AG04449 (cell line): ENCODE measurements at regions not wholly inside any gene's neighbourhood (a gene's known extent, or its start where the extent isn't known, plus 50 kb on each side); places are given as distances from the start of the nearest gene placed in this dataset.
A peak's percentile ranks its signal among the peaks of the same experiment; 100 is the strongest.

Experiments
- CTCF ChIA-PET: fragments of 350-600 bp; formaldehyde crosslinking; extraction: SDS; loops from one replicate; lab custom pipeline; 2021; ENCODE audit warnings: antibody characterized with exemption; lab: Yijun Ruan, JAX
- POLR2A ChIA-PET: fragments of 400-600, 350-600 bp; formaldehyde crosslinking; extraction: SDS; loops from one replicate; lab custom pipeline; 2020; ENCODE audit warnings: antibody characterized with exemption, inconsistent platforms; lab: Yijun Ruan, JAX
- DNase-seq: peaks from one replicate; pipeline ENCODE4 v3.0.0-alpha.2; 2010; ENCODE audit warnings: low read depth, low spot score
- H3K4me3 ChIP-seq: 2 replicates; pipeline ENCODE4 v1.5.1; 2011; ENCODE audit warnings: low read depth, mild to moderate bottlenecking, control low read depth, low read length
- CTCF ChIP-seq: IDR thresholded peaks from one replicate; pipeline ENCODE4 v1.5.1; 2011; ENCODE audit warnings: mild to moderate bottlenecking, moderate library complexity, low read length, control low read depth, inconsistent platforms; ENCODE audit not compliant: insufficient read depth; ENCODE audit errors: missing control alignments

GRCh38 chr9:22210262-22210661 is 201.2 kb upstream of the CDKN2B start:
- POLR2A ChIA-PET, result no interaction called here
- TF ChIP-seq CTCF, result no peak
- no peak for DNase-seq
- H3K4me3 ChIP-seq, result no peak overlapping the region
- CTCF ChIA-PET, result no interaction called here

- ChIA-PET CTCF (interaction anchor here (2.4 kb wide), 1 partner anchor 398 kb away, joined by 12 read pairs; no protein-coding TSS in a partner anchor), POLR2A (interaction anchor here (1.4 kb wide), 1 partner anchor 27 kb away, joined by 3 read pairs; no protein-coding TSS in a partner anchor)
- DNase-seq, result no peak
- no peak for TF ChIP-seq CTCF
- H3K4me3 ChIP-seq, result no peak overlapping the region
Measured at GRCh38 chr9:22210936-22211335, 201.8 kb upstream of the CDKN2B start.

GRCh38 chr9:22211588-22212360 is 202.7 kb upstream of the CDKN2B start:
- POLR2A ChIA-PET, result interaction anchor here (0.8 to 1.4 kb wide), 3 partner anchors 26 to 100 kb away, joined by 3 read pairs; no protein-coding TSS in a partner anchor
- no peak for TF ChIP-seq CTCF
- H3K4me3 ChIP-seq, result no peak overlapping the region
- peak; percentile 71 for DNase-seq
- CTCF ChIA-PET, result interaction anchor here (0.9 to 3.3 kb wide), 6 partner anchors 16 to 399 kb away, joined by 3 to 21 read pairs (median 10); partner anchors contain the start of gene CDKN2B

- POLR2A ChIA-PET, result interaction anchor here (0.6 kb wide), 1 partner anchor 24 kb away, joined by 3 read pairs; no protein-coding TSS in a partner anchor
- no peak for DNase-seq
- no peak overlapping the region for H3K4me3 ChIP-seq
- CTCF ChIA-PET, result interaction anchor here (1.4 to 3.3 kb wide), 6 partner anchors 13 to 206 kb away, joined by 3 to 21 read pairs (median 8); partner anchors contain the start of gene CDKN2B
- no peak for TF ChIP-seq CTCF
Measured at GRCh38 chr9:22214021-22214420, 204.9 kb upstream of the CDKN2B start.

GRCh38 chr9:22214497-22215031 is 205.5 kb upstream of the CDKN2B start:
- CTCF ChIA-PET, result interaction anchor here (1.4 to 3.3 kb wide), 5 partner anchors 13 to 206 kb away, joined by 3 to 21 read pairs (median 7); partner anchors contain the start of gene CDKN2B
- POLR2A ChIA-PET, result no interaction called here
- no peak for DNase-seq
- no peak overlapping the region for H3K4me3 ChIP-seq
- TF ChIP-seq CTCF, result no peak

- no peak for DNase-seq
- ChIA-PET CTCF (no interaction called here), POLR2A (no interaction called here)
- H3K4me3 ChIP-seq, result no peak overlapping the region
- TF ChIP-seq CTCF, result no peak
Measured at GRCh38 chr9:22215521-22215920, 206.4 kb upstream of the CDKN2B start.
